Islet precursor cell (in vitro differentiated cells): ENCODE measurements at regions not wholly inside any gene's neighbourhood (a gene's known extent, or its start where the extent isn't known, plus 50 kb on each side); places are given as distances from the start of the nearest gene placed in this dataset.

Experiments
- DNase-seq: peaks from one replicate; pipeline ENCODE4 v3.0.0-alpha.2; 2018

GRCh38 chr10:31679936-31680335 is 248.7 kb downstream of the ARHGAP12 start:
- DNase-seq: peak; percentile 7

- peak; percentile 24 for DNase-seq
Observed at GRCh38 chr10:31678575-31679516, 249.8 kb downstream of the ARHGAP12 start.

- DNase-seq: peak; percentile 16
Observed at GRCh38 chr10:31678139-31678536, 250.5 kb downstream of the ARHGAP12 start.

GRCh38 chr10:31677195-31678138 is 251.2 kb downstream of the ARHGAP12 start:
- DNase-seq: peak; percentile 77

- peak; percentile 3 for DNase-seq
Observed at GRCh38 chr10:31675726-31676125, 252.9 kb downstream of the ARHGAP12 start.

- peak; percentile 10 for DNase-seq
Observed at GRCh38 chr10:31669357-31669756, 259.3 kb downstream of the ARHGAP12 start.

- DNase-seq: no peak
Observed at GRCh38 chr10:31668326-31668725, 260.3 kb downstream of the ARHGAP12 start.

- peak; percentile 36 for DNase-seq
Observed at GRCh38 chr10:31665764-31666279, 262.8 kb downstream of the ARHGAP12 start.

GRCh38 chr10:31664803-31665202 is 263.8 kb downstream of the ARHGAP12 start:
- peak; percentile 8 for DNase-seq

GRCh38 chr10:31664071-31664470 is 264.6 kb downstream of the ARHGAP12 start:
- peak; percentile 43 for DNase-seq

GRCh38 chr10:31660300-31660699 is 268.3 kb downstream of the ARHGAP12 start:
- peak; percentile 80 for DNase-seq

GRCh38 chr10:31659665-31660064 is 269.0 kb downstream of the ARHGAP12 start:
- DNase-seq: peak; percentile 77

- DNase-seq: no peak
Observed at GRCh38 chr10:31657434-31657872, 271.2 kb downstream of the ARHGAP12 start.

- DNase-seq: no peak
Observed at GRCh38 chr10:31656851-31657433, 271.7 kb downstream of the ARHGAP12 start.

GRCh38 chr10:31652038-31652437 is 276.6 kb downstream of the ARHGAP12 start:
- no peak for DNase-seq

GRCh38 chr10:31650010-31650409 is 278.6 kb downstream of the ARHGAP12 start:
- no peak for DNase-seq

- DNase-seq: no peak
Observed at GRCh38 chr10:31648966-31649365, 279.7 kb downstream of the ARHGAP12 start.

GRCh38 chr10:31647861-31648260 is 280.8 kb downstream of the ARHGAP12 start:
- DNase-seq: no peak

GRCh38 chr10:31646519-31646918 is 282.1 kb downstream of the ARHGAP12 start:
- no peak for DNase-seq

- DNase-seq: peak; percentile 61
Observed at GRCh38 chr10:31645786-31646185, 282.8 kb downstream of the ARHGAP12 start.

- no peak for DNase-seq
Observed at GRCh38 chr10:31644931-31645633, 283.5 kb downstream of the ARHGAP12 start.

GRCh38 chr10:31642281-31642680 is 286.4 kb downstream of the ARHGAP12 start:
- no peak for DNase-seq
